ENCODE measurements at regions not wholly inside any gene's neighbourhood (a gene's known extent, or its start where the extent isn't known, plus 50 kb on each side); places are given as distances from the start of the nearest gene placed in this dataset.

DNA sequence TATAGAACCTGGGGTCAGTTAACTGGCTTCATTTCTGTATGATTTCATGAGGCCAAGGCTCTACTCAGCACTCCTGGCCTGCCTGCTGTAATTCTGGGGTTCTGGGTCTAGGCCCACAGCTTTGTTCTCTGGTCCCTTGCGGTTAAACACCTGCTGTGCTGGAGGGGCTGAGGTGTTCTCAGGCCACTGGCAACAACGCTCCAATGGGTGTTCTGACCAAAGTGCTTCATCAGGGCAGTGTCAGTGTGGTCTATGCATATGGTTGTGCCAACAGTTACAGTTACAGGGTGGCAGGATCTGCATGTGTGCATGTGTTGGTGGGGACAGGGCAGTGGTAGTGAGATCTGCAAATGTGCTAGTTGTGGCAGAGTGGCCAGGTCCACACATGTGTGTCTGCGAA, 64.1 kb upstream of the GMNC start:
- H3K9me3 ChIP-seq (ENCODE audit: control insufficient read depth, low read length) = no peaks in the 10 kb centered on the region
- no peaks in the 10 kb centered on the region for H3K4me1 ChIP-seq (ENCODE audit: control insufficient read depth, insufficient read depth, low read length)
- Mint-ChIP-seq H3K4me3 (no peak overlapping the region), H3K27ac (no peak overlapping the region), H3K36me3 (ENCODE audit: low read depth) (no peaks in the 10 kb centered on the region), H3K27me3 (ENCODE audit: insufficient read depth) (peaks cover 24% of the 10 kb centered on the region), H3K9me3 (peaks cover 5% of the 10 kb centered on the region), H3K4me1 (peaks cover 33% of the 10 kb centered on the region)
- DNase-seq = no peak
- TF ChIP-seq, protein P1, sequence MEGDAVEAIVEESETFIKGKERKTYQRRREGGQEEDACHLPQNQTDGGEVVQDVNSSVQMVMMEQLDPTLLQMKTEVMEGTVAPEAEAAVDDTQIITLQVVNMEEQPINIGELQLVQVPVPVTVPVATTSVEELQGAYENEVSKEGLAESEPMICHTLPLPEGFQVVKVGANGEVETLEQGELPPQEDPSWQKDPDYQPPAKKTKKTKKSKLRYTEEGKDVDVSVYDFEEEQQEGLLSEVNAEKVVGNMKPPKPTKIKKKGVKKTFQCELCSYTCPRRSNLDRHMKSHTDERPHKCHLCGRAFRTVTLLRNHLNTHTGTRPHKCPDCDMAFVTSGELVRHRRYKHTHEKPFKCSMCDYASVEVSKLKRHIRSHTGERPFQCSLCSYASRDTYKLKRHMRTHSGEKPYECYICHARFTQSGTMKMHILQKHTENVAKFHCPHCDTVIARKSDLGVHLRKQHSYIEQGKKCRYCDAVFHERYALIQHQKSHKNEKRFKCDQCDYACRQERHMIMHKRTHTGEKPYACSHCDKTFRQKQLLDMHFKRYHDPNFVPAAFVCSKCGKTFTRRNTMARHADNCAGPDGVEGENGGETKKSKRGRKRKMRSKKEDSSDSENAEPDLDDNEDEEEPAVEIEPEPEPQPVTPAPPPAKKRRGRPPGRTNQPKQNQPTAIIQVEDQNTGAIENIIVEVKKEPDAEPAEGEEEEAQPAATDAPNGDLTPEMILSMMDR (conservative IDR thresholded peaks at IDR 0.05) = no peak
- no peak overlapping the region for H3K27ac ChIP-seq (ENCODE audit: low read depth, low read length)
- 65% methylated on average over 3 of the region's 3 CpGs; no CpG with 5 or more reads in 1 of the 2 experiments for WGBS, 2 experiments (ENCODE audit: insufficient coverage in 1 of 2, insufficient read length in 1 of 2)
- H3K27me3 ChIP-seq (ENCODE audit: control insufficient read depth, insufficient read depth, low read length, poor library complexity, severe bottlenecking) = peaks cover 18% of the 10 kb centered on the region
- H3K36me3 ChIP-seq (ENCODE audit: control insufficient read depth, insufficient read depth, low read length) = no peaks in the 10 kb centered on the region
- H3K4me3 ChIP-seq (ENCODE audit: low read length) = no peak overlapping the region
- H3K9ac ChIP-seq (ENCODE audit: extremely low read depth, low read length, poor library complexity, severe bottlenecking) = no peak overlapping the region

DNA sequence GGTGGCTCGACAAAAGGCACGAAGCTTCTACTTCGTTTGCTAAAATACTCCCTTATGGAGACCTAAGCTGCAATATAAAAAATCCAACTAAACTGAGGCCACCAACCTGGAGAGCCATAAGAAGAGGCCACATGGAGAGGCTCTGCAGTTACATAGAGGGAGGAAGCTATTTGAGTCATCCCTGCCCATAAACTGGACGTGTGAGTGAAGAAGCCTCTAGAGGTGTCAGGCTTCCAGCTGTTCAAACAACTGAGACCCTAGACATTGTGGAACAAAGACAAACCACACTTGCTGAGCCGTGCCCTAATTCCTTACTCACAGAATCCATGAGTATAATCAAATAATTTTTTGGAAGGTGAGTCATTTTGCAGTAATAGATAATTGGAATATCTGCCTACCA, 50.2 kb upstream of the GMNC start:
- peaks cover 40% of the 10 kb centered on the region for H3K27me3 Mint-ChIP-seq (ENCODE audit: insufficient read depth)
- Histone ChIP-seq H3K9ac (ENCODE audit: extremely low read depth, low read length, poor library complexity, severe bottlenecking) (no peak overlapping the region), H3K27ac (ENCODE audit: low read depth, low read length) (no peak overlapping the region), H3K9me3 (ENCODE audit: control insufficient read depth, low read length) (no peaks in the 10 kb centered on the region), H3K4me1 (ENCODE audit: control insufficient read depth, insufficient read depth, low read length) (no peaks in the 10 kb centered on the region), H3K36me3 (ENCODE audit: control insufficient read depth, insufficient read depth, low read length) (no peaks in the 10 kb centered on the region), H3K4me3 (ENCODE audit: low read length) (no peak overlapping the region), H3K27me3 (ENCODE audit: control insufficient read depth, insufficient read depth, low read length, poor library complexity, severe bottlenecking) (no peaks in the 10 kb centered on the region)
- H3K4me3 Mint-ChIP-seq = no peak overlapping the region
- TF ChIP-seq, protein P1 (conservative IDR thresholded peaks at IDR 0.05) = no peak
- H3K27ac Mint-ChIP-seq = no peak overlapping the region
- WGBS, 2 experiments (ENCODE audit: insufficient coverage in 1 of 2, insufficient read length in 1 of 2) = 69 to 74% methylated on average over 4 to 5 of the region's 5 CpGs
- H3K4me1 Mint-ChIP-seq = peaks cover 15% of the 10 kb centered on the region
- peak; percentile 53 for DNase-seq
- no peaks in the 10 kb centered on the region for H3K9me3 Mint-ChIP-seq
- H3K36me3 Mint-ChIP-seq (ENCODE audit: low read depth) = no peaks in the 10 kb centered on the region

Measured in endodermal cell (in vitro differentiated cells).